ENCODE measurements at regions not wholly inside any gene's neighbourhood (a gene's known extent, or its start where the extent isn't known, plus 50 kb on each side); places are given as distances from the start of the nearest gene placed in this dataset.

DNA sequence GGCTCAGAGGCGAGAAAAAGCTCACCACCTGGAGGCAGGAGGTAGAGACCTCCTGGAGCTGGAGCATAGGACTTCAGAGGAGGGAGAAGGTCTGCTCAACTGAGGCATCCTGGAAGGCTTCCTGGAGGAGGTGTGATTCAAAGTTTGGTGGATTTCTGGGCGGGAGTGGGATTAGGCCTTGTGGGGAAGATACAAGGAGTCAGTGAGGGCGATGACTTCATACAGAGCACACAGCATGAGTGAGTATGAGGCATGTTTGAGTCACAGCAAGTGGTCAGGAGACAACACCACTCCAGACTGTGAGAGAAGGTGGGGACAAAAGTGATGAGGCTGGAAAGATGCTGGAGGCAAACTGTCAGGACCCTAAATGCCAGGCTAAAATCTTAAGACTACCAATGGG, 77.6 kb downstream of the MATN1 start:
- TF ChIP-seq EZH2phosphoT487 (IDR thresholded peaks at IDR 0.05; ENCODE audit: borderline replicate concordance, low read length), result no peak
- TF ChIP-seq, protein P1, sequence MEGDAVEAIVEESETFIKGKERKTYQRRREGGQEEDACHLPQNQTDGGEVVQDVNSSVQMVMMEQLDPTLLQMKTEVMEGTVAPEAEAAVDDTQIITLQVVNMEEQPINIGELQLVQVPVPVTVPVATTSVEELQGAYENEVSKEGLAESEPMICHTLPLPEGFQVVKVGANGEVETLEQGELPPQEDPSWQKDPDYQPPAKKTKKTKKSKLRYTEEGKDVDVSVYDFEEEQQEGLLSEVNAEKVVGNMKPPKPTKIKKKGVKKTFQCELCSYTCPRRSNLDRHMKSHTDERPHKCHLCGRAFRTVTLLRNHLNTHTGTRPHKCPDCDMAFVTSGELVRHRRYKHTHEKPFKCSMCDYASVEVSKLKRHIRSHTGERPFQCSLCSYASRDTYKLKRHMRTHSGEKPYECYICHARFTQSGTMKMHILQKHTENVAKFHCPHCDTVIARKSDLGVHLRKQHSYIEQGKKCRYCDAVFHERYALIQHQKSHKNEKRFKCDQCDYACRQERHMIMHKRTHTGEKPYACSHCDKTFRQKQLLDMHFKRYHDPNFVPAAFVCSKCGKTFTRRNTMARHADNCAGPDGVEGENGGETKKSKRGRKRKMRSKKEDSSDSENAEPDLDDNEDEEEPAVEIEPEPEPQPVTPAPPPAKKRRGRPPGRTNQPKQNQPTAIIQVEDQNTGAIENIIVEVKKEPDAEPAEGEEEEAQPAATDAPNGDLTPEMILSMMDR (IDR thresholded peaks at IDR 0.05; ENCODE audit: low read depth, low read length, poor library complexity, severe bottlenecking), result no peak
- Histone ChIP-seq H3K9me2 (replicated peaks; ENCODE audit: control insufficient read depth, low read length) (no peaks in the 10 kb centered on the region), H3K4me1 (ENCODE audit: control insufficient read depth, low read length) (no peaks in the 10 kb centered on the region), H3K4me3 (ENCODE audit: low read length) (no peak overlapping the region), H3K27me3 (ENCODE audit: control insufficient read depth, low read length) (no peaks in the 10 kb centered on the region; the same call in none of the 2 replicates), H3K36me3 (ENCODE audit: control insufficient read depth, low read length) (no peaks in the 10 kb centered on the region), H3K9me3 (ENCODE audit: control insufficient read depth, insufficient read depth, low read length) (no peaks in the 10 kb centered on the region), H4K20me1 (ENCODE audit: control insufficient read depth, insufficient read depth, low read depth, low read length) (no peaks in the 10 kb centered on the region), H3K4me2 (ENCODE audit: low read length) (no peak overlapping the region), H3K79me2 (ENCODE audit: control insufficient read depth, low read length) (no peaks in the 10 kb centered on the region), H3F3A (ENCODE audit: control insufficient read depth, insufficient read depth) (no peaks in the 10 kb centered on the region), H3K27ac (ENCODE audit: low read depth, low read length) (no peak overlapping the region)

DNA sequence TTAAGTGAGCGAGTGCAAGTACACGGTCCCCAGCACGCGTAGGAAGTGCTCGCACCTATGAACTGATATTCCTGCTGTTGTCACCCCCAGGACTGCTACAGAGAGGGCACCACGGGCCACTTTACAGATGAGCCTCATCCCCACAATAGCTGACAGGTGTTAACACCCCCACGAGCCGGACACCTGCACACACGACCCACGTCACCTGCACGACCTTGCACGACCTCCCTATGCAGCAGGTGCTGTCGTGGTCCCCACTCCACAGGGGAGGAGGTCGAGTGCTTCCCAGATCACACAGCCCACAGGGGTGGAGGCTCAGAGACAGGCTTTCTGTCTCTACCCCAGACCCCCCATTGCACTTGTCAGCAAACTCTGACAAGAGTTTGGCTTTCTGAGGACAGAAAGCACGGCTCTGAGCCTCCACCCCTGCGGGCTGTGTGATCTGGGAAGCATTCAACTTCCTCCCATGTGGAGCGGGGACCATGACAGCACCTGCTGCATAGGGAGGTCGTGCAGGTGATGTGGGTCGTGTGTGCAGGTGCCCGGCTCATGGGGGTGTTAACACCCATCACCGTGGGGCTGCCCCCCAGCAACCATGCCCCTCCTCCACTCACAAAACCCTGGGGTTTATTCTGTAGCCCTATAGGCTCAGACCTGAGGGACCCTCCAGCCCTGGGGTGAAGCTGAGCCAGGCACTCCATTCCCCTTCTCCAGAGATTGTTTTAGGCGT, 80.8 kb downstream of the MATN1 start:
- no peak overlapping the region for H3K4me3 ChIP-seq (ENCODE audit: low read length)
- TF ChIP-seq EZH2phosphoT487 (IDR thresholded peaks at IDR 0.05; ENCODE audit: borderline replicate concordance, low read length), result no peak
- TF ChIP-seq, protein P1 (IDR thresholded peaks at IDR 0.05; ENCODE audit: low read depth, low read length, poor library complexity, severe bottlenecking), result no peak
- no peaks in the 10 kb centered on the region for H3F3A ChIP-seq (ENCODE audit: control insufficient read depth, insufficient read depth)
- H3K4me2 ChIP-seq (ENCODE audit: low read length), result no peak overlapping the region
- no peaks in the 10 kb centered on the region for H4K20me1 ChIP-seq (ENCODE audit: control insufficient read depth, insufficient read depth, low read depth, low read length)
- no peaks in the 10 kb centered on the region for H3K36me3 ChIP-seq (ENCODE audit: control insufficient read depth, low read length)
- no peaks in the 10 kb centered on the region for H3K9me2 ChIP-seq (replicated peaks; ENCODE audit: control insufficient read depth, low read length)
- H3K4me1 ChIP-seq (ENCODE audit: control insufficient read depth, low read length), result no peaks in the 10 kb centered on the region
- peaks cover 7% of the 10 kb centered on the region for H3K27me3 ChIP-seq (ENCODE audit: control insufficient read depth, low read length)
- H3K27ac ChIP-seq (ENCODE audit: low read depth, low read length), result no peak overlapping the region
- H3K79me2 ChIP-seq (ENCODE audit: control insufficient read depth, low read length), result no peaks in the 10 kb centered on the region
- H3K9me3 ChIP-seq (ENCODE audit: control insufficient read depth, insufficient read depth, low read length), result no peaks in the 10 kb centered on the region

DNA sequence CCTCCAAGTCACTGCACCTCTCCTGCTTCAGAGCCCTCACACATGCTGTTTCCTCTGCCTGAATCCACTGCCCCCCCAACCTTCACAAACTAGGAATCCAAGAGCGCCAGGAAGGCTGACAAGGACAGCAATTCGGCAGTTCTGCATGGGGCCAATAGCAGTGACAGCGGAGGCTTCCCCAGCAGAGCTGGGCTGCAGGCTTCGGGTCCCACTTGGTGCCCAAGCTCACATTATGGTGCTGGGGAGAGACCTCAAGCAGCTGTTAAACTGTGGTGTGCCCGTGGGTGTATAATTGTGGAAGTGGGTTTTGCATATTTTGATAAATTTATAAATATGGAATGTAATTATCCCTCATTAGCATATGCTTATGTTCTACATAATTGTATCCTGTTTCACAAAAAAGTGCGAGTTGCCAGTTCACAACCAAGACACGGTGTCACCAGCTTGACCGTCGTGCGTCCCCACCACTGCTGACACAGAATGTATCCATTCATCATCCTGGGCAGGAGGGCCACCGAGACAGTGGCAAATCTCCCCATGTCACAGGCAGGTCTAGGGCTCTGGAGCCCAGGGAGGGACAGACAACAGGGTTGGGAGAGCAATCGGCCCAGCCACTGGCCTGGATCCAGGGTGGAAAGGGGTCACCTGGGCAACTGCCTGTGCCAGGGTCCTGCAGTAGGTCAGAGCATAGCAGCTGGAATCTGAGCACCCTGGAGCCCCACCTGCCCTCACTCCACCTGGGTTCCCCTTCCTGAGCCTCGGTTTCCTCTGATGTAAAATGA, 81.6 kb downstream of the MATN1 start:
- TF ChIP-seq, protein P1 (IDR thresholded peaks at IDR 0.05; ENCODE audit: low read depth, low read length, poor library complexity, severe bottlenecking), result no peak
- TF ChIP-seq EZH2phosphoT487 (IDR thresholded peaks at IDR 0.05; ENCODE audit: borderline replicate concordance, low read length), result no peak
- H3K79me2 ChIP-seq (ENCODE audit: control insufficient read depth, low read length), result no peaks in the 10 kb centered on the region
- H3K27me3 ChIP-seq (ENCODE audit: control insufficient read depth, low read length), result peaks cover 12% of the 10 kb centered on the region
- no peaks in the 10 kb centered on the region for H3K4me1 ChIP-seq (ENCODE audit: control insufficient read depth, low read length)
- H3K4me3 ChIP-seq (ENCODE audit: low read length), result no peak overlapping the region
- H3K9me3 ChIP-seq (ENCODE audit: control insufficient read depth, insufficient read depth, low read length), result no peaks in the 10 kb centered on the region
- H3K36me3 ChIP-seq (ENCODE audit: control insufficient read depth, low read length), result no peaks in the 10 kb centered on the region
- no peaks in the 10 kb centered on the region for H3F3A ChIP-seq (ENCODE audit: control insufficient read depth, insufficient read depth)
- H3K27ac ChIP-seq (ENCODE audit: low read depth, low read length), result no peak overlapping the region
- no peaks in the 10 kb centered on the region for H3K9me2 ChIP-seq (replicated peaks; ENCODE audit: control insufficient read depth, low read length)
- no peak overlapping the region for H3K4me2 ChIP-seq (ENCODE audit: low read length)
- H4K20me1 ChIP-seq (ENCODE audit: control insufficient read depth, insufficient read depth, low read depth, low read length), result no peaks in the 10 kb centered on the region
